Esophagus squamous epithelium (tissue), 5 donors: ENCODE measurements at regions not wholly inside any gene's neighbourhood (a gene's known extent, or its start where the extent isn't known, plus 50 kb on each side); places are given as distances from the start of the nearest gene placed in this dataset.

ENCODE experiments used
- DNase-seq: peaks from one replicate; lab custom pipeline; 2025; lab: John Stamatoyannopoulos, UW
- H3K27ac ChIP-seq, 4 donors: fragments of 200-600 bp; sonication (generic); one replicate each; pipeline ENCODE4 v1.5.1; 2016 to 2019; ENCODE audit warnings: mild to moderate bottlenecking in 1 of 4
- H3K27me3 ChIP-seq, 4 donors: fragments of 200-600 bp; sonication (generic); 1 replicate in 3 of 4; 2 replicates in 1 of 4; pipeline versions ENCODE4 v1.5.1 to v1.6.0; 2017 to 2021; ENCODE audit warnings: antibody characterized with exemption in 1 of 4
- H3K36me3 ChIP-seq, 3 donors: fragments of 200-600 bp; sonication (generic); one replicate each; pipeline ENCODE4 v1.5.1; 2016 to 2019
- H3K4me1 ChIP-seq, 3 donors: fragments of 200-600 bp; sonication (generic); one replicate each; pipeline ENCODE4 v1.5.1; 2017 to 2019
- H3K4me3 ChIP-seq, 4 donors: fragments of 200-600 bp; sonication (generic); 1 replicate in 3 of 4; 2 replicates in 1 of 4; pipeline ENCODE4 v1.5.1; 2016 to 2019; ENCODE audit warnings: mild to moderate bottlenecking in 2 of 4, moderate library complexity in 1 of 4
- H3K9me3 ChIP-seq, 3 donors: fragments of 200-600 bp; sonication (generic); one replicate each; pipeline ENCODE4 v1.5.1; 2016 to 2019
- POLR2A ChIP-seq, 4 donors: fragments of 450-650 bp; IDR thresholded peaks; one replicate each; pipeline ENCODE4 v1.6.1; 2017; ENCODE audit warnings: antibody characterized with exemption in 4 of 4, mild to moderate bottlenecking in 4 of 4, moderate library complexity in 3 of 4
- WGBS, 2 donors: methylation state at CpG; one replicate each; pipeline ENCODE4 v1.1.5; 2018; 5-methylcytosine and 5-hydroxymethylcytosine counted together
- intact Hi-C: fragments of 100-400 bp; cut with DNase I; formaldehyde crosslinking; loops from one replicate; pipeline ENCODE4 v1.15.0; 2022
- TF ChIP-seq, protein P1 (sequence below), 6 experiments: fragments of 450-650 bp in 4 of 6; fragments of 200-600 bp in 2 of 6; sonication (generic) in 2 of 6; IDR thresholded peaks; one replicate each; pipeline ENCODE4 v1.5.1; 2016 to 2019; ENCODE audit warnings: antibody characterized with exemption in 6 of 6, mild to moderate bottlenecking in 4 of 6, moderate library complexity in 4 of 6
- donor health status: DM: yes; HTN: yes; CAD: no.

DNA sequence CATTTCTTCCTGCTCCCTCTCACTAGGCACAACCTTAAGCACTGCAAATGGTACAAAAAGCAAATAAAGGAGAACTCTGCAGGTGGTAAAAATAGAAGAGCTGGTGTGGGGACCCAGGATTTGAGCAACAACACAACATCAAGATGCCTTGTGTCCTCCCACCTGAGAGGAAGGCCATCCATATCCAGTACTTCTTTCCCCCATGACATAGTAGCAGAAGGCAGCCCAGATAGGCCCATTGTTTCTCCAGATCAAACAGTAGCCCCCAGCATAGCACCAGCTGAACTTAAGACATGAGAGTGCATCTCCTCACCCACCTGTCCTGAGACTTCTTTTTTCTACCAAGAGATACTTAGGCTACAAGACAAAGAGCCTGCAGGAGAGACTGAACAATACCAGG lies 180.5 kb downstream of the GOLGA6L6 start:
- Histone ChIP-seq H3K9me3 (peaks cover 0 to 17% (median 5%) of the 10 kb centered on the region in 3 donors), H3K4me1 (no peaks in the 10 kb centered on the region), H3K4me3 (no peak overlapping the region), H3K27ac (no peak overlapping the region), H3K27me3 (peaks cover 0 to 3% (median 0%) of the 10 kb centered on the region in 4 donors), H3K36me3 (no peaks in the 10 kb centered on the region)
- TF ChIP-seq, protein P1, sequence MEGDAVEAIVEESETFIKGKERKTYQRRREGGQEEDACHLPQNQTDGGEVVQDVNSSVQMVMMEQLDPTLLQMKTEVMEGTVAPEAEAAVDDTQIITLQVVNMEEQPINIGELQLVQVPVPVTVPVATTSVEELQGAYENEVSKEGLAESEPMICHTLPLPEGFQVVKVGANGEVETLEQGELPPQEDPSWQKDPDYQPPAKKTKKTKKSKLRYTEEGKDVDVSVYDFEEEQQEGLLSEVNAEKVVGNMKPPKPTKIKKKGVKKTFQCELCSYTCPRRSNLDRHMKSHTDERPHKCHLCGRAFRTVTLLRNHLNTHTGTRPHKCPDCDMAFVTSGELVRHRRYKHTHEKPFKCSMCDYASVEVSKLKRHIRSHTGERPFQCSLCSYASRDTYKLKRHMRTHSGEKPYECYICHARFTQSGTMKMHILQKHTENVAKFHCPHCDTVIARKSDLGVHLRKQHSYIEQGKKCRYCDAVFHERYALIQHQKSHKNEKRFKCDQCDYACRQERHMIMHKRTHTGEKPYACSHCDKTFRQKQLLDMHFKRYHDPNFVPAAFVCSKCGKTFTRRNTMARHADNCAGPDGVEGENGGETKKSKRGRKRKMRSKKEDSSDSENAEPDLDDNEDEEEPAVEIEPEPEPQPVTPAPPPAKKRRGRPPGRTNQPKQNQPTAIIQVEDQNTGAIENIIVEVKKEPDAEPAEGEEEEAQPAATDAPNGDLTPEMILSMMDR (IDR thresholded peaks at IDR 0.05) = no peak
- TF ChIP-seq POLR2A (IDR thresholded peaks at IDR 0.05) = no peak
- intact Hi-C loops = no loop called here
- DNase-seq = no peak

DNA sequence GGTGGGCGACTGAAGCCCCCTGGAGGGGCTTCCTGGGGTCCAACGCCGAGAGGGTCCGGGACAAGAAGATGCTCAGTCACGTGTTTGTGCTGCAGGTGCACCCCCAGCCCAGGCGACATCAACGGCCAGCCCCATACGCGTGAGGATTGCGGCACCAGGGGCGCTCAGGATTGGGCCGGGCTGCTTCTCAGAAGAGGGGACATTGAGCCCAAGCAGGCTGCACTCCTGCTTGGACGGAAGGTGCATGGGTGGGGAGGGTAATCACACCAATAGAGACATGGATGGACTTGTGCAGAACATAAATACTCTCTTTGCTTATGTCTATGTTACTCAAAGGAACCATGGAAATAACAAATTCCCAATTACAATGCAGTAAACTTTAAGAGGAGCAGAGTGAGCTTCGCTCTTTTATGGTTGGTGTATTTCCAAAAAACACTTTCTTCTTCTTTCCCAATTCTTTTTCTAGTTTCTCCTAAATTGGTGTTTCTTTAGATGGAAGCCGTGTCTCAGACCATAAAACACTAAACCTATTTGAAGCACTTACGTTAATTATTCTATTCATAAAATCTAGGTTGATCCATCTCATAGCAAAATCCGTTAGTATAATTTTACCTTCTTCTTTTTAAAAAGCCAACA lies 182.7 kb downstream of the GOLGA6L6 start:
- intact Hi-C loops = no loop called here
- no peaks in the 10 kb centered on the region for H3K36me3 ChIP-seq
- H3K4me1 ChIP-seq = no peaks in the 10 kb centered on the region
- H3K27ac ChIP-seq = no peak overlapping the region
- peaks cover 0 to 17% (median 5%) of the 10 kb centered on the region in 3 donors for H3K9me3 ChIP-seq
- WGBS, 2 donors = 62 to 76% methylated on average over 11 to 16 of the region's 17 CpGs
- DNase-seq = no peak
- TF ChIP-seq POLR2A (IDR thresholded peaks at IDR 0.05) = no peak
- TF ChIP-seq, protein P1 (IDR thresholded peaks at IDR 0.05) = no peak
- H3K4me3 ChIP-seq = no peak overlapping the region
- peaks cover 0 to 3% (median 0%) of the 10 kb centered on the region in 4 donors for H3K27me3 ChIP-seq

DNA sequence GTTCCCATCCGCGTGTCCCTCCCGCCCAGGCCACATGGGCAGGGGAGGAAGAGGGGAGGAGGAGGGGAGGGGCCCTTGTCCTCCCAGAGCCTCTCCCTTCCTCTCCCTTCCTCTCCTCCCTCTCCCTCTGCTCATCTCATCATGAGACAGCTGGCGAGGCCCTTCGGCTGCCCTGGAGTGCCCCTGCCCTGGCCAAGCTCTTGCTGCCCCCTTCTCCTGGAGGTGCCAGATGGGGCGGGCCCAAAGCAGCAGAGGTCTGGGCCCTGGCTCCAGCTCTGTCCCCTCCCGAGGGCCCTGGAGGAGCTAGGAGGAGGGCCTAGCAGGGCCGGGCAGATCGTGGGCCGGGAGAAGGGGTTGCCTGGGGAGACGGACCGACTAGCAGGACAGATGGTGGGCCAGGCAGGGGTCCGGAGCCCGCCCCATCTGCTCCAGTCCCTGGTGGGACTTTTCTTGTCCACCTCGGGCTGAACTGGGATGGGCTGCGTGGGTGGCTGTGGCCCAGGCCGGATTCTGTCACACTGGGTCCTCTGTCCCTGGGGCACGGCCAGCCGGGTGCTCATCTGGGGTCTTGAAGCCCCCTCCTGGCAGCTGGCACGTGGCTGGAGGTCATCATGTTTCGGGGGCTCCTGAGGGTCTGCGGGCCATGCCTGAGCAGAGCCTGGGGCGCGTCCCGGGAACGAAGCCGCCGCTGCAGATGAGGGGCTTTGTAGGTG lies 183.4 kb downstream of the GOLGA6L6 start:
- no peaks in the 10 kb centered on the region for H3K36me3 ChIP-seq
- peaks cover 0 to 3% (median 0%) of the 10 kb centered on the region in 4 donors for H3K27me3 ChIP-seq
- no peak overlapping the region for H3K4me3 ChIP-seq
- H3K9me3 ChIP-seq = peaks cover 0 to 17% (median 5%) of the 10 kb centered on the region in 3 donors
- intact Hi-C loops = no loop called here
- 83 to 85% methylated on average over 5 to 10 of the region's 28 CpGs for WGBS, 2 donors
- no peak for DNase-seq
- TF ChIP-seq, protein P1 (IDR thresholded peaks at IDR 0.05) = no peak
- TF ChIP-seq POLR2A (IDR thresholded peaks at IDR 0.05) = no peak
- no peak overlapping the region for H3K27ac ChIP-seq
- no peaks in the 10 kb centered on the region for H3K4me1 ChIP-seq

DNA sequence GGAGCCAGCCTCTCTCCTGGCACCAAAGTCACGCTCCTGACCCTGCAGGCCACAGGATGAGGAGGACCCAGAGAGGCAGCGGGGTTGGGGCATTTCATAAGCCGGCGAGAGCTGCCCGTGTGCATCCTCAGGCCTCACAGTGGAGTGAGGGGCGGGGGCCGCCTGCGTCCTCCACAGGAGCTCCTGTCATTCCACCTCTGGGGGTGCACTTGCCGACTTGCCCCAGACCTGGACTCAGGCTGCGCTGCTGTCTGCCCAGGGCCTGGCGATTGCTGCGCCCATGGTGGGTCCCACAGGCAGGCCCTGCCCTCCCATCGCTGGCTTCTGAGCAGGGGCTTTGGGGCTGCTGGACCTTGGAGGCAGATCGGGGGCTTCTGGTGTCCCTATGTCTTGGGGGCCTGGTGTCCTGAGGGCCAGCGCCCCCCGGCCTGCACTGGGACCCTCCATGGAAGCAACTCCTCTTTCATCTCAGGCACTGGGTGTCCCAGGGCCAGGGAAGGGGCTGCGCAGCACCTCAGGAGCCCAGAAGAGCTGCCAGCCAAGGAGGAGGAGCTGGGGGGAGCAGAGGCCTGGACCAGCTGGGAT lies 184.0 kb downstream of the GOLGA6L6 start:
- intact Hi-C loops = no loop called here
- 65 to 85% methylated on average over 5 to 6 of the region's 17 CpGs for WGBS, 2 donors
- TF ChIP-seq POLR2A (IDR thresholded peaks at IDR 0.05) = no peak
- TF ChIP-seq, protein P1 (IDR thresholded peaks at IDR 0.05) = no peak
- Histone ChIP-seq H3K4me1 (no peaks in the 10 kb centered on the region), H3K27ac (no peak overlapping the region), H3K4me3 (no peak overlapping the region), H3K36me3 (no peaks in the 10 kb centered on the region), H3K27me3 (peaks cover 0 to 3% (median 0%) of the 10 kb centered on the region in 4 donors), H3K9me3 (peaks cover 0 to 18% (median 6%) of the 10 kb centered on the region in 3 donors)
- no peak for DNase-seq
